HG03108 (cell line): ENCODE measurements at regions not wholly inside any gene's neighbourhood (a gene's known extent, or its start where the extent isn't known, plus 50 kb on each side); places are given as distances from the start of the nearest gene placed in this dataset.

Source experiments
- ATAC-seq: cut with Tn5 transposase; IDR thresholded peaks from one replicate; pipeline ENCODE4 v1.9.1; 2021; ENCODE audit warnings: moderate library complexity; ENCODE audit not compliant: unreplicated experiment

DNA sequence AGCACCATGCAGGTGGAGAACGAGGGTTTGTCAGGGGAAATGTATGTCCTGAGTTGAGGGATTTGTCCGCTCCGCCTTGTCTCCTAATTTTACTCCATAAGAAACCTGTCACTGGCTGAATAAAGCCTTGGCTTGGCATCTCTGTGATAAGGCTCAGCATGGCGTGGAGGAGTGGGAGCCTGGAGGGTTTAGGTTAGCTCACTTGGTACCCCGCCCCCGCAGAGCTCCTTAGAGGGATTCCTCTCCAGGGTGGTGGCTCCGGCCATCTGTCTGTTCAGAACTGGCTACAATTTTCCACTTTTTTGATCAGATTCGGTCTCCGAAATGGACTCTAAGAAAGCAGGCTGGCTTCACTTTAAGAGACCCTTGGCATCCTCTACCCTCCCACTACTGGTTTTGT, 192.2 kb upstream of the SYNDIG1 start:
- no peak for ATAC-seq

DNA sequence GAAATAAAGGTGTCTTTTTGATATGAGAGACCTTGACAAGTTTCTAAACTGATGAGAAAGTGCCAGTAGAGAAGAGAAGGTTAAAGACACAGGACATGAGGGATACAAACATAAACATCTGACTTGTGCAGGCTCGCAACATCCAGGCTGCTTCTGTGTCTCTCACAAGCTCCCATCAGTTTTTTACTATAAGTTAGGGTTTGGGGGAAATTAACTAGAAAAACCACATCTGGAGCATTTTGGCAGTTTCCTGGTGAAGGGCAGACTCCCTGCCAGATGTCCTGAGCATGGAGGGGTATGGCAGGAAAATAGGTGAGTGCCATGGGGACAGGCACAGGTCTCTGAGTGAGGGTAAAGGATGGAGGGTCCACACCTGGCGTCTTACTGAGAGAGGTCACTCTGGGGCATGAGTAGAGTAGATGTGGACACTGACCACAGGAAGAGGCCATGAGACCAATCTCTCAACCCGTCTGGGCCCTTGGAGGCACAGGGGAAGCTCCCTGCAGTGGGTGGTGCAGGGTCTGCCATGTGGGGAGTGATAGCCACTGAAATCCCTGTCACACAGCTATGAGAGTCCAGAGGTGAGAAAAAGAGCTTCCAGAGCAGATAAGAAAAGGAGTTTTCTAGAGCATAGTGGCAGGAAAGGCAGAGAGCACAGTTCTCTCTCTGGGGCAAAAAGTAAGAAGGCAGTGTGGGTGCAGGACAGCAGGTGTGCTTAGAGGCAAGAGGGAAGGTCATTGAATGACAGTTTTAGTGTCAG, 193.3 kb upstream of the SYNDIG1 start:
- ATAC-seq, result no peak

DNA sequence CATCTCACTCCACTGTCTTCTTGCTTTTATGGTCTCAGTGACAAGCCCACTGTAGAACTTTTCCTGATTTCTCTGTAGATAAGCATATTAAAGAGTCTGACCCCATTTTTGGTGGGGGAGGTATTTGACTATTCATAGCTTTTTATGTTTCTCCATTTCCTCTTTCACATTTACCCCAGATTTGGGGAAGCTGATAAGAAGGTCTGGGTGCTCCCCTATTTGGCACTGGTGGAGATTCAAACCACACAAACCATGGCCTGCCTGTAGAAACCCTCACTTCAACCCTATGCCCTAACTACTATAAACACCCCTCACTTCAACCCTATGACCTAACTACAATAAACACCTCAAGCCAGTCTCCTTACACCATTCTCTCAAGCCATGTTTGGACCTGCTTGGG, 196.2 kb upstream of the SYNDIG1 start:
- ATAC-seq, result no peak

DNA sequence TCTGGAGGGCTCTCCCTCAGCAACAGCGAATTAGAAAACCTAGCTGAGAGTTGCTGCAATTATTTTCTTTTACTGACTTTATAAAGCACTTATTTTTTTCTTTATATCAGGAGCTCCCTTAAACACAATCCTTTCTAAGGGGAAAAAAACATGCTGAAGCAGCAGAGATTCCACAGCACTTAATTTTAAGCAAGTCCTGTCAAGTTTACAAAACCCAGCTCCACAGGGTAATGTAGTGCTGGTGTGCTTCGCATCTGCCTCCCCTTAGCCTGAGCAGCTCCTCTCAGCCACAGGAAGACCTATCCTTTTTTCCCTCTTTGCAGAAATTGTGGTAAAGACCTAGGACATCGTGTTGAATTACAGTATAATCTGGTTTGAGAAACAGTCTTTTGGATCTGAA, 208.1 kb upstream of the SYNDIG1 start:
- ATAC-seq, result no peak

DNA sequence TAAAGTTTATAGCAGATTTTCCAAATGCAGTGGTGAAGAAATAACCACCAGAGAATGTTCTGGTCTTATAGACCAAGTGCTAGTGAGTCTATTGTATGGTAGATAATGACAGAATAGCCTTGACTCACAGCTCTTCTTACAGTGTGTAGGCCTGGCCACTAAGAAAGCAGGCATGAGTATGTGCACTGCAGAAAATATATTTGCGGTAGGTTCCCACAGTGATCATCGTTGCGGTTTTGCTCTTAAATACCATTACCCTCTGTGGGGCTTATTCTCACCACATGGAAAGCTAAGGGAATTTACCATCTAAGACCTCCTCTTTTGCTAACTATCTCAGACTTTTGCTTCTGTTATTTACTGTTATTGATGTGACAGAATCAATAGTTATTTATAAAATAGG, 212.3 kb upstream of the SYNDIG1 start:
- ATAC-seq, result no peak

DNA sequence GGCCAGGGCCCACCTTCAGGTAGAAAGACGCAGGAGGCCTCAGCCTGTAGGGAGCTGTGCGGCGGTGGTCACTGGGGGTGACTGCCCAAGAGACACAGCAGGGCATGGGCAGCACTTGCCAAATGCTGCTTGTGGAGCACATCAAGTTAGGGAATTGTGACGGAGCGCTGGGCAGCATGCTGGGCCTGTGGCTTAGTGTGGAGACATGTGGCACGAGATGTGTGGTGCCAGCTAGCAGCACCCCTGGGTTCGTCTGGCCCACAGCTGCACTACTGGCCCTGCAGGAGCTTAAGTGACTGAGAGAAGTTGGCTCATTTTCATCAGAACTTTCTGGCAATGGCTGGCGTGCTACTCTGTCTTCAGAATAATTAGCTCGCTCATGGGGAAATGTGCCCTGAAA, 213.1 kb upstream of the SYNDIG1 start:
- no peak for ATAC-seq

DNA sequence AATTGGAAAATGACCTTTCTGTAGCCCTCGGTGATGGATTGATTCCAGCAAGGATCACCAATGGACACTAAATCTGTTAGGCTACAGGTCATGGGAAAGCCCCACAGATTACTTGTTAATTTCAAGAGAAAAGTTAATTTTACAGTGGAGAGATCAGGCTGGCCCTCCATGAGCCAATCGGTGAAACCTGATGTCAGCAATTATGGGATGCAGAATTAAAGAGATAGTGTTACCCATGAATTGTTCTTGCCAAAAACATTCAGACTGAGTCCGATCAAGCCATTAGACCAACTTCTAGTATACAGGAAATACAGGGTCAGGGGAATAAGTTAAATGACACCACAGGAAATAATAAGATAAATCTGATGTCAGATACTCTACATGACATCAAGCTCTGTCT, 214.9 kb upstream of the SYNDIG1 start:
- no peak for ATAC-seq

DNA sequence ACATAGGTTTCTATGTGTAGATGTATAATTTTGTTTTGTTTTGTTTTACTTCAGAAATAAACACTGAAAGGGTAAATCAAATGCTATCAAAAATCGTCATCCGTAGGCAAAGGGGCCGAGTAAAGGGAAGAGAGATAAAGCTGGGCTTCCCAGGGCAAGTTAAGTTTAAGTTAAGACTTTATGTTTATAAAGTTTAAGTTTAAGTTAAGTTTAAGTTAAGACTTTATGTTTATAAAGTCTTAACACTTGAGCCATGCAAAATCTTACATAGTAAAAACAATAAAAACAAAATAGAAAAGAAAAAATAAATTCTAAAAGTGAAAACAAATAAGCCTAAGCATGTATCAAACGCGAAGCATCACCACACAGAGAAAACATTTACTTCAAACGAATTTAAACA, 216.1 kb upstream of the SYNDIG1 start:
- ATAC-seq, result no peak

DNA sequence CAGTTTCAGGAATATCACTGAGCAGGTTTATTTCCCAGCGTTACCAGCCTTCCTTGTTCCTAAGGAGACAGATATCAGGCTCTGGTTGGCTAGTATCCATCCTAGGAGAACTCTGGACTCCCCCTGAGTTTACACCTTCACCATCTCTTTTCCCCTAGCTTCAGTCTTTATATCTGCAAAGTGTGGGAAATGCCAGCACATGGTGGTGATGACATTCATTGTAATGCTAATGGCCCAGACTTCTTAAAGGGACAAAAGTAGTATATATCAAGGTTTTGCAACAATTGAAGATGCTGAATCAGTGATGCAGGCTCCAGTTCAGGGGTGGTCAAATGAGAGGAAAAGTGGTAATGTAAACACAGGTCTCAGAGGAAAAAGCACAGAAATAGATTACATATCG, 224.3 kb upstream of the SYNDIG1 start:
- no peak for ATAC-seq

DNA sequence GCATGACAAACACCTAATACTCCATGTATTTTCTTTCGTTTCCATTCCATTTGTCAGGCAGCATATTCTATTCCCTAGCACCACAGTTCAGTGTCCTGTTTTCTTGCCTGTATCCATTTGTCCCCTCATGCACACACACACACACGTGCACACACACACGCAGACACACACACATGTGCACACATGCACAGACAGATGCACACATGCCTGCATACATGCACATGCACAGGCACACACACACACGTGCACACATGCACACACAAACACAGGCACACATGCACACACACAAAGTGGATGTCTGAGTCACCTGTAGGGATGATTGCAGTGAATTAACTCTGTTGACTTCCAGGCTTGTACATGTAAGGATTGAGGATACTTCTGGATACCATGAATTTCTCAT, 226.7 kb upstream of the SYNDIG1 start:
- no peak for ATAC-seq

DNA sequence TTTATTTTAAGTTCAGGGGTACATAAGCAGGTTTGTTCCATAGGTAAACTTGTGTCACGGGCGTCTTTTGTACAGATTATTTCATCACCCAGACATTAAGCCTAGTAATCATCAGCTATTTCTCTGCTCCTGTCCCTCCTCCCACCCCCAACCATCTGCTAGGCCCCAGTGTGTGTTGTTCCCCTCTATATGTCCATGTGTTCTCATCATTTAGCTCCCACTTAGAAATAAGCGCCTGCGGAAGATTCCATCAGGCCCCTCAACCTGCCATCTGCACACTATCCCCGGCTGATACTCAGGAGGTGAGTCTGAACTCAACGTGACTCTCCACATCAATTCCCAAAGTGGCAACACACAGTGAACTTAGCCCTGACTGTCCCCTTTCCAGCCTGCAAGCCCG, 228.0 kb upstream of the SYNDIG1 start:
- ATAC-seq, result no peak

DNA sequence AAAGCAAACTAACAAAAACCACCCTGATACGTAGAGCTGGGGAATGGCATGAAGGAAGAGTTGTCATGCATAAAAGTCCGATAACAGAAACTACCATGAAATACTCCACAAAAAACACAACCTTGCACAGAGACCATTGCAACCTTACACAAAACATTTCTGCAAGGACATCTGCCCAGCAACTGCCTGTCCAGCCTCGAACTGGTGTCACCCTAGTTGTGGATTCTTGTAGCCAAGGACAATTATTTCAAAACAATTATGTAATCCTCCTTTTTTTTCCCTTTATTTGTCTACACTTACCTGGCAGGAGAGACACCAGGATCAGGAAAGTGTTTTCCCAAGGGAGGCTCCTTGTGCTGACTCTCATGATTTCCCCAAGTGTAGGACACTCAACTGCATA, 232.5 kb upstream of the SYNDIG1 start:
- no peak for ATAC-seq

DNA sequence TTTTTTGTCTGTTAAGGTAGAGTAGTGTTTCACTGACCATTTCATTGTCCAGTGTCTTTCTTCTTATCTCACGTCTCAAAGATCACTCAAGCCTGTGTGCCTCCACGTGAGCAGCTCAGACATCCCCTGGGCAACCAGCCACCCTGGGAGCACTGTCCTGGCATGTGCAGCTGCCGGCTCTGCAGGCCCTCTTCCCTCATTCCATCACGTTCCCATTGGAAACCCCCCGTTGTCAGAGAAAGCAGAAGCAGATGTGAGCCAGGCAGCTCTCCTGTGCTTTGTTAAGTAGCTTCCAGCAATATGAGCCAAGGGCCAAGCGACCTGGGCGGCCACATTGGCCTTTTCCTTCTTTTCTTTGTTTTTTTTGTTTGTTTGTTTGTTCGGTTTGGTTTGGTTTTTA, 233.2 kb upstream of the SYNDIG1 start:
- ATAC-seq, result no peak

DNA sequence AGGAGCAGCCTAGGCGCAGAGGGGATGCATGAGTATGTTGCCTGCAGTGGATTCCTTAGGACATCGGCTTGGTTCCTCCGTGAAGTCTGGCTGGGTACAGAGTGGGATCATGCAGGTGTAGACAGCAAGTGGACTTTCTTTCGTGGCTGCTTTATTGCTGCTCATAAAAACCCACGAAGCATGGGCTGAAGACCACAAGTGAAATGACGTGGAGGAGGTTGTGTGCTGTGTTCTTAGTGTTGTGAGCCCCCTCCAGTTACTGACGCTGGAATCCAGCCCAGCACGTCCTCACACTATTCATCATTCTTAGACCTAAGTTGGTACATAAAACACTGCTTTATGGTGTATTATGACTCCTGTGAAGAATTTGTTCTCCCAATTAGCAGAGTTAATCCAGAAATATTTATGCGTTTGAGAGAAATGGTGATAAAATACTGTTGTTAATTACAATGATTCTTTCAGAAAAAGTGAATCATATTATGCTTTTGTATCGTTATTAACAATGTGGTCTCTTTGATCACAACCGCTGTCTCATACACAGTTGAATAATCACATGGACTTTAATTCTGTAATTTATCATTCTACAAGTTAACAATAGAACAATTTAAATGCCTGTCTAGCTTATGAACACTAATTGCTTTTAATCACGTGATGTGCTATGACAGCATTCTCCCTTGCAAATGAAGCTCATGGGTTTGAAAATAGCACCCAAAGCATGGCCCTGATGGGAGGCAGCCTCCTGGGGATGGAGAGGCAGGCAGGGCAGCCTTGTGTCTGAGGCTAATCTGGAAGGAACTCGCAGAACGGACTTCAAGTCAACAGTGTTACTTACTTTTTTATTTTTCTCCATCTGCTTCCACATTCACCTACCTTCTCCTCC, 233.9 kb upstream of the SYNDIG1 start:
- no peak for ATAC-seq

DNA sequence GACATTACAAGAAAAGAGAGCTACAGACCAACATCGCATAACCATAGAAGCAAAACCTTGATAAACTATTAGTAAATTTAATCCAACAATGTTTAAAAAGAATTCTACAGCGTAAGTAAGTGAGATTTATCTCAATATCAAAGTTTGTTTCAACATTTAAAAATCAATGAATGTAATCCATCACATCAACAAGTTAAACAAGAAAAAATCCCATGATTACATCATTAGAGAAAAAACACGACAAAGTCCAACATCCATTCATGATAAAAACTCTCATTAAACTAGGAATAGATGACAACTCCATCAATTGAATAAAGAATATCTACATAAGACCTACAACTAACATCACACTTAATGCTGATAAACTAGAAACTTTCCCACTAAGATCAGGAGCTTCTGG, 239.0 kb upstream of the GGTLC1 start:
- ATAC-seq, result no peak

DNA sequence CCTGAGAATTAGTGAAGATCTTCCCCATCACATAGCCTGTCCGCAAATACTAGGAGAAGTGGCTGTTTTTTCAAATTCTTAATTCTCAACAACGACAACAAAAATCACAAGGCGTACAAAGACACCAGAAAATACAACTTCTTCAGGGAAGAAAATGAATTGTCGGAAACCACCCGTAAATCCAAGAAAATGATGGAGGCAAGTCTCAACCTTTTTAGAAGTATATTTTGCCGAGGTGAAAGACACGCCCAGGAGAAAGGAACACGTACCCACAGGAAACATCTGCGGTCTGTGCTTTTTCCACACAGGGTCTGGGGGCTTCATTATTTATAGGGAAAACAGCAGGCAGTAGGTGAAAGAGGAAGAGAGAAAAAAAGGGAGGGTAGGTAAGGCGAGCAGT, 223.9 kb upstream of the GGTLC1 start:
- no peak for ATAC-seq

DNA sequence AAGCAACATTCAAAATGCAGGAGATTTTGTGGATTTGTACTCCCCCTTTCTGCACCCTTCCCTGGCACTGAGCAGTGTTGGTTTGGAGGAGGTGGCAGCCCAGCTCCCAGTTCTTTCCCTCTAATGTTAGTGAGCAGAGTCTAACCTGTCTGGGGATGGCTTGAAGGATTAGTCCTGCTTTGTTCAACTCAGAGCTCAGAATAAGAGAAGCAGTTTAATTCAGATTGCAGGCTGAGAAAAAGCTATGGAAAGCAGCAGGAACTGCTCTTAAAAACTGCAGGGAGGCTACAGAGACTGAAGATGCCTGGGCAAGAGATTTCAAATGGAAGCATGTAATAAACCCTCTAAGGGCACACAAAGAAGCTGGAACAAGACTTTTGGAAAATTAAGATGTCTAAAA, 223.4 kb upstream of the GGTLC1 start:
- ATAC-seq, result no peak

DNA sequence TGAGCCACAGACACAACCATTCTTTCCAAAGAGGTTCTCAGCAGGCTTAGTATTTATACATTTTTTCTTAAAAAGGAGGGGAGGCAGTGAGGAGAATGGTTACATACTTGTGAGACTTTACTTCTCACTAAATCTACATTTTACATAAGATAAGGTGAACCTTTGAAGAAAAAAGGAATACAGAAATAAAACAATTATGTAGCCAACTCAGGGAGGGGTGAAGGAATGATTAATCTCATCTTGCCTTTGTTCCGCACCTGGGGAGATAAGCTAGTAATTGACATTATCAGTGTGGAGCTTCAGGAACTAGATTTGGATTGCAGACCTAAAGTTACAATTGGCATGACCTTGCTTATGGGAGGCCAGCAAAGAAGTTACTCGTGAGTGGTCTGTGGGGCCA, 221.8 kb upstream of the GGTLC1 start:
- ATAC-seq, result no peak

DNA sequence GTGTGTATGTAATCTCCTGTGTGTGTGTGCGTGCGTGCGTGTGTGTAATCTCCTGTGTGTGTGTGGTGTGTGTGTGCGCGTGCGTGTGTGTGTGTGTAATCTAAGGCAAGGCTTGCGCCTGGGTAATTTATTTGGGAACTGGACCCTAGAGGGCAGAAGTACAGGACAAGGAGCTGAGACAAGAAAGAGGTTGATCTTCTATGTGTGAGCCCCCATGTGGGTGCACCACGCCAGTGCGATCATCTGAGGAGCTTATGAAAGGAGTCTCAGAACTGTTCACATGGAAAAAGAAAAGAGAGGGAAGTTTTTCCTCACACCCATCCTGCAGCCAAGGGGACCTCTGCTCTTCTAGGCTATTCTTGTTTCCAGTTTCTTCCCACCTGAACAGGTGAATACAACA, 220.1 kb upstream of the GGTLC1 start:
- ATAC-seq, result no peak

DNA sequence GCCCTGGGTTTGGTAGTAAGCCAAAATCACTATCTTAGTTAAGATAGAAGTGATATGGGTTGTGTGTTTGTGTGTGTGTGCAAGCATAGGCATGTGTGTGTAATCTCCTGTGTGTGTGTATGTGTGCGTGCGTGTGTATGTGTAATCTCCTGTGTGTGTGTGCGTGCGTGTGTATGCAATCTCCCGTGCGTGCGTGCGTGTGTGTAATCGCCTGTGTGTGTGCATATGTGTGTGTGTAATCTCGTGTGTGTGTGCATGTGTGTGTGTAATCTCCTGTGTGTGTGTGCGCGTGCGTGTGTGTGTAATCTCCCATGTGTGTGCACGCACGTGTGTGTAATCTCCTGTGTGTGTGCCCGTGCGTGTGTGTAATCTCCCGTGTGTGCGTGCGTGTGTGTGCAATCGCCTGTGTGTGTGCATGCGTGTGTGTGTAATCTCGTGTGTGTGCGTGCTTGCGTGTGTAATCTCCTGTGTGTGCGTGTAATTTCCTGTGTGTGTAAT, 219.3 kb upstream of the GGTLC1 start:
- no peak for ATAC-seq

DNA sequence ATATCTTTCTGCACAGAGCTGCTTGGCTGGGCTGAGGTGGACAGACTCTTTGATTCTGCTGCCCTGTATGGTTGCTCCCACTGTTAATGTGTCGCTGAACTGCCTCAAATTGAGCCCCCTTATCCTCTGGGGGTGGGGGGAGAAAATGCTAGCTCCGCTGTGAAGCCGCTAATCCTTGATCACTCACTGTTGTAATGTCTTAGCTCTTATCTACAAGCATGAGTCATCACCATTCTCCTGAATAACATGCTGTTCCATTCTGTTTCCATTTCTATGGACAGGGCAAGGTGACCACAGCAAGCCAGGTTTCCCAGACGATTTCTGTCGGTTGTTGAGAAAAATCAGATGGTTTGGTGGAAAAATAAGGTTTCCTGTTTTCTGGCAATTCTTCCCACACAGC, 218.4 kb upstream of the GGTLC1 start:
- ATAC-seq, result no peak

DNA sequence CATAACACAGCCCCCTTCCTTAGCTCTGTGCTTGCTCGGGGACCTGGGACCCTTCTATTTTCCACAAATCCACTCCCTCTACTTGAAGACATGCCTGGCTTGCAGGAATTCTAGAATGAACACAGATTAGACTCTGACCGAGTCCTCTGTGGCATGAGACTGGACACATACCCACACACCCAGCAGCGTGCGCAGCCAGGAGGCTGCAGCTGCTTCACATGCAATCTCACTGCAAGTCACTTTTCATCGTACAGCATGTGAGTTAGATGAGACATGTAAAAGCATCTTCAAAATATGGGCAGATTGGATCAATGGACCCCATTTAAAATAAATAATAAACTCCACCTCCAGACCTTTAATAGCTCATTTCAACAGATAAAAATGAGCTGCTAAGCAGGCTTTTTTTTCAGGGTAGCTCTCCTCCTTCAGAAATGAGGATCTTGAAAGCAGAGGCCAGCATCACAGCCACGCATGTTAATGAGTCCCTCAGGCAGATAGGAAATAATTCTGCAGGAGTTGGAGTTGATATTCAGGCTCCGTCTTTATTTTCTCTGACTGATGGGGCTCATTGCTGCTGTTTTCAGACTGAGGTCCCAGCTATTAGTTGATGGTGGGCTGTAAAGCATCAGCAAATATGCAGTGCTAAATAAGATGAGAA, 215.1 kb upstream of the GGTLC1 start:
- ATAC-seq, result no peak
